MM.1S (cell line): ENCODE measurements at regions not wholly inside any gene's neighbourhood (a gene's known extent, or its start where the extent isn't known, plus 50 kb on each side); places are given as distances from the start of the nearest gene placed in this dataset.
"Not testable (repeated sequence)": the region's sequence is repeated elsewhere in the genome, so short reads cannot be mapped to it uniquely, and the experiment has no call there.

ENCODE experiments used
- DNase-seq: peaks from one replicate; pipeline ENCODE4 v3.0.0-alpha.2; 2015
- H2AFZ ChIP-seq: fragments of 300-600 bp; sonication (generic); 2 replicates; pipeline ENCODE4 v1.6.0; 2016; ENCODE audit warnings: antibody characterized with exemption, low read length
- H3F3A ChIP-seq: fragments of 300-600 bp; sonication (generic); 2 replicates; pipeline ENCODE4 v1.6.1; 2016; ENCODE audit warnings: mild to moderate bottlenecking, antibody characterized with exemption, low read length, moderate library complexity, mixed read lengths; ENCODE audit not compliant: insufficient read depth
- H3K27ac ChIP-seq: fragments of 300-600 bp; sonication (generic); 2 replicates; pipeline ENCODE4 v1.5.1; 2016; ENCODE audit warnings: mild to moderate bottlenecking, low read length
- H3K27me3 ChIP-seq: fragments of 300-600 bp; sonication (generic); replicated peaks from 2 replicates; pipeline ENCODE4 v1.6.0; 2016; ENCODE audit warnings: low read length; ENCODE audit not compliant: insufficient read depth
- H3K36me3 ChIP-seq: fragments of 300-600 bp; sonication (generic); replicated peaks from 2 replicates; pipeline ENCODE4 v1.6.1; 2016; ENCODE audit warnings: mild to moderate bottlenecking, low read length, mixed read lengths; ENCODE audit not compliant: insufficient read depth
- H3K4me1 ChIP-seq: fragments of 300-600 bp; sonication (generic); 2 replicates; pipeline ENCODE4 v1.6.1; 2016; ENCODE audit warnings: low read length, mixed read lengths
- H3K4me2 ChIP-seq: fragments of 300-600 bp; sonication (generic); 2 replicates; pipeline ENCODE4 v1.6.0; 2016; ENCODE audit warnings: low read depth, low read length
- H3K4me3 ChIP-seq: fragments of 300-600 bp; sonication (generic); 2 replicates; pipeline ENCODE4 v1.5.1; 2016; ENCODE audit warnings: low read length, mixed read lengths
- H3K79me2 ChIP-seq: fragments of 300-600 bp; sonication (generic); 2 replicates; pipeline ENCODE4 v1.6.1; 2016; ENCODE audit warnings: mixed run types, low read length, mixed read lengths
- H3K9ac ChIP-seq: fragments of 300-600 bp; sonication (generic); 2 replicates; pipeline ENCODE4 v1.6.1; 2016; ENCODE audit warnings: low read length, mixed read lengths
- H3K9me2 ChIP-seq: fragments of 300-600 bp; sonication (generic); replicated peaks from 2 replicates; pipeline ENCODE4 v1.6.1; 2016; ENCODE audit warnings: mild to moderate bottlenecking, low read length, mixed read lengths; ENCODE audit not compliant: insufficient read depth
- H3K9me3 ChIP-seq: fragments of 300-600 bp; sonication (generic); replicated peaks from 2 replicates; pipeline ENCODE4 v1.6.1; 2016; ENCODE audit warnings: mild to moderate bottlenecking, low read length, mixed read lengths; ENCODE audit not compliant: insufficient read depth
- H4K20me1 ChIP-seq: fragments of 300-600 bp; sonication (generic); 2 replicates; pipeline ENCODE4 v1.6.1; 2016; ENCODE audit warnings: mild to moderate bottlenecking, low read length, moderate library complexity, mixed read lengths; ENCODE audit not compliant: insufficient read depth
- CTCF ChIP-seq: fragments of 300-600 bp; sonication (generic); IDR thresholded peaks from 2 replicates; pipeline ENCODE4 v1.5.1; 2016; ENCODE audit warnings: antibody characterized with exemption, low read length, mixed read lengths
- EZH2 ChIP-seq: fragments of 300-600 bp; sonication (generic); optimal IDR thresholded peaks from 2 replicates; pipeline ENCODE3; 2017; ENCODE audit warnings: low read depth, mild to moderate bottlenecking, antibody characterized with exemption, low read length, mixed read lengths
- EZH2phosphoT487 ChIP-seq: fragments of 300-600 bp; sonication (generic); IDR thresholded peaks from 2 replicates; pipeline ENCODE4 v1.6.1; 2018; ENCODE audit warnings: antibody characterized with exemption, low read length

- Histone ChIP-seq H2AFZ (no peak overlapping the region), H3K4me1 (no peaks in the 10 kb centered on the region), H3K4me3 (no peak overlapping the region), H3F3A (no peaks in the 10 kb centered on the region), H3K27ac (no peak overlapping the region), H3K9me3 (no peaks in the 10 kb centered on the region), H3K9ac (no peak overlapping the region), H4K20me1 (no peaks in the 10 kb centered on the region), H3K27me3 (no peaks in the 10 kb centered on the region), H3K4me2 (no peak overlapping the region), H3K79me2 (no peaks in the 10 kb centered on the region), H3K36me3 (no peaks in the 10 kb centered on the region), H3K9me2 (no peaks in the 10 kb centered on the region)
- DNase-seq = no peak
- no peak for TF ChIP-seq EZH2
These were observed 135.0 kb downstream of the RALA start for GRCh38 chr7:39758234-39758970.

GRCh38 chr7:39761449-39761848, 138.1 kb downstream of the RALA start:
- H3K79me2 ChIP-seq = no peaks in the 10 kb centered on the region

GRCh38 chr7:39762466-39762865, 139.1 kb downstream of the RALA start:
- H3K4me1 ChIP-seq, H3K36me3 ChIP-seq, H3K9me3 ChIP-seq, H3F3A ChIP-seq, H3K27ac ChIP-seq, H4K20me1 ChIP-seq, H3K27me3 ChIP-seq, H3K4me3 ChIP-seq, H3K79me2 ChIP-seq, H3K9me2 ChIP-seq, H2AFZ ChIP-seq, H3K9ac ChIP-seq, H3K4me2 ChIP-seq, DNase-seq: not testable (repeated sequence)

More at GRCh38 chr7:39761449-39761848, 138.1 kb downstream of the RALA start:
- H3K4me2 ChIP-seq = no peak overlapping the region
- no peaks in the 10 kb centered on the region for H3K36me3 ChIP-seq
- no peak for TF ChIP-seq EZH2
- no peak for TF ChIP-seq EZH2phosphoT487
- no peak for TF ChIP-seq CTCF
- H3K4me3 ChIP-seq = no peak overlapping the region
- no peak overlapping the region for H3K9ac ChIP-seq
- H2AFZ ChIP-seq = no peak overlapping the region
- H3K9me3 ChIP-seq = no peaks in the 10 kb centered on the region
- H3K27me3 ChIP-seq = no peaks in the 10 kb centered on the region
- no peaks in the 10 kb centered on the region for H3K9me2 ChIP-seq
- no peak for DNase-seq
- H3K4me1 ChIP-seq = no peaks in the 10 kb centered on the region
- H3F3A ChIP-seq = no peaks in the 10 kb centered on the region
- no peak overlapping the region for H3K27ac ChIP-seq
- H4K20me1 ChIP-seq = no peaks in the 10 kb centered on the region

GRCh38 chr7:39762881-39763280, 139.5 kb downstream of the RALA start:
- not testable (repeated sequence) for H3K9ac ChIP-seq, H3K4me3 ChIP-seq, H3K27me3 ChIP-seq, H3K79me2 ChIP-seq, H3K27ac ChIP-seq, H3K36me3 ChIP-seq, H3K9me3 ChIP-seq, H3K4me2 ChIP-seq, H4K20me1 ChIP-seq, H3K4me1 ChIP-seq, H3K9me2 ChIP-seq, DNase-seq, H2AFZ ChIP-seq, H3F3A ChIP-seq

- not testable (repeated sequence) for H3K36me3 ChIP-seq, H3K9ac ChIP-seq, H3F3A ChIP-seq, H3K27me3 ChIP-seq, H3K79me2 ChIP-seq, H3K4me2 ChIP-seq, H3K4me3 ChIP-seq, H3K9me2 ChIP-seq, H3K4me1 ChIP-seq, H3K27ac ChIP-seq, H2AFZ ChIP-seq, DNase-seq, H3K9me3 ChIP-seq, H4K20me1 ChIP-seq
These were observed 142.5 kb downstream of the RALA start for GRCh38 chr7:39765833-39766232.

- H3K9me2 ChIP-seq, H3K27ac ChIP-seq, H3K4me3 ChIP-seq, DNase-seq, H3F3A ChIP-seq, H2AFZ ChIP-seq, H3K36me3 ChIP-seq, H3K9ac ChIP-seq, H3K27me3 ChIP-seq, H4K20me1 ChIP-seq, H3K4me2 ChIP-seq, H3K9me3 ChIP-seq, H3K79me2 ChIP-seq, H3K4me1 ChIP-seq: not testable (repeated sequence)
These were observed 145.1 kb downstream of the RALA start for GRCh38 chr7:39768439-39768838.

- not testable (repeated sequence) for H3K27me3 ChIP-seq, H3K4me3 ChIP-seq, H3K4me1 ChIP-seq, H2AFZ ChIP-seq, H3K9ac ChIP-seq, H3K4me2 ChIP-seq, H3K9me2 ChIP-seq, DNase-seq, H4K20me1 ChIP-seq, H3F3A ChIP-seq, H3K79me2 ChIP-seq, H3K27ac ChIP-seq, H3K36me3 ChIP-seq, H3K9me3 ChIP-seq
These were observed 151.0 kb downstream of the RALA start for GRCh38 chr7:39774341-39774851.
